Astrocyte (in vitro differentiated cells and primary cell): ENCODE measurements at regions not wholly inside any gene's neighbourhood (a gene's known extent, or its start where the extent isn't known, plus 50 kb on each side); places are given as distances from the start of the nearest gene placed in this dataset.

Experiments used
- DNase-seq: peaks from one replicate; pipeline ENCODE4 v3.0.0-alpha.2; 2010; ENCODE audit warnings: low read depth
- FAIRE-seq: peaks from 2 replicates; lab custom pipeline; 2011; peaks lifted over from hg19 to GRCh38; lab: Jason Lieb, UNC
- H2AFZ ChIP-seq: 2 replicates; pipeline ENCODE4 v1.6.0; 2012; ENCODE audit warnings: low read depth, low read length, inconsistent platforms
- H3K27ac ChIP-seq: 2 replicates; pipeline ENCODE4 v1.5.1; 2011; ENCODE audit warnings: low read depth, low read length, inconsistent platforms
- H3K27me3 ChIP-seq: 2 replicates; pipeline ENCODE4 v1.6.0; 2011; ENCODE audit warnings: low read length, inconsistent platforms; ENCODE audit not compliant: insufficient read depth
- H3K36me3 ChIP-seq: 2 replicates; pipeline ENCODE4 v1.5.1; 2011; ENCODE audit warnings: low read length, inconsistent platforms; ENCODE audit not compliant: insufficient read depth
- H3K4me1 ChIP-seq: 2 replicates; pipeline ENCODE4 v1.5.1; 2011; ENCODE audit warnings: low read length, inconsistent platforms; ENCODE audit not compliant: insufficient read depth
- H3K4me2 ChIP-seq: 2 replicates; pipeline ENCODE4 v1.6.0; 2012; ENCODE audit warnings: low read length, inconsistent platforms
- H3K4me3 ChIP-seq: 2 replicates; pipeline ENCODE4 v1.5.1; 2011; ENCODE audit warnings: low read depth, mild to moderate bottlenecking, low read length, inconsistent platforms; ENCODE audit not compliant: insufficient read depth
- H3K79me2 ChIP-seq: 2 replicates; pipeline ENCODE4 v1.6.0; 2012; ENCODE audit warnings: mild to moderate bottlenecking, low read length, inconsistent platforms; ENCODE audit not compliant: insufficient read depth
- H3K9ac ChIP-seq: 2 replicates; pipeline ENCODE4 v1.6.0; 2012; ENCODE audit warnings: mild to moderate bottlenecking, low read length, inconsistent platforms
- H3K9me3 ChIP-seq: 2 replicates; pipeline ENCODE4 v1.5.1; 2012; ENCODE audit warnings: low read depth, mild to moderate bottlenecking, low read length, inconsistent platforms; ENCODE audit not compliant: insufficient read depth
- H4K20me1 ChIP-seq: 2 replicates; pipeline ENCODE4 v1.6.0; 2012; ENCODE audit warnings: low read length, inconsistent platforms; ENCODE audit not compliant: insufficient read depth
- H3K27ac Mint-ChIP-seq: one replicate; pipeline ENCODE4 v1.8.0; 2021; ENCODE audit warnings: mild to moderate bottlenecking, mixed read lengths; ENCODE audit not compliant: unreplicated experiment
- H3K27me3 Mint-ChIP-seq: one replicate; pipeline ENCODE4 v1.8.0; 2021; ENCODE audit warnings: low read depth, mixed read lengths; ENCODE audit not compliant: unreplicated experiment
- H3K36me3 Mint-ChIP-seq: one replicate; pipeline ENCODE4 v1.8.0; 2021; ENCODE audit warnings: low read depth, mixed read lengths; ENCODE audit not compliant: unreplicated experiment
- H3K4me1 Mint-ChIP-seq: one replicate; pipeline ENCODE4 v1.8.0; 2021; ENCODE audit warnings: low read depth, mixed read lengths; ENCODE audit not compliant: unreplicated experiment
- H3K4me3 Mint-ChIP-seq: one replicate; pipeline ENCODE4 v1.8.0; 2021; ENCODE audit warnings: mild to moderate bottlenecking, moderate library complexity, mixed read lengths; ENCODE audit not compliant: unreplicated experiment
- H3K9me3 Mint-ChIP-seq: one replicate; pipeline ENCODE4 v1.8.0; 2021; ENCODE audit warnings: mild to moderate bottlenecking, mixed read lengths; ENCODE audit not compliant: unreplicated experiment
- CTCF ChIP-seq: IDR thresholded peaks from 2 replicates; pipeline ENCODE4 v1.5.1; 2011; ENCODE audit warnings: low read depth, mild to moderate bottlenecking, inconsistent platforms, low read length, moderate library complexity; ENCODE audit not compliant: insufficient read depth
- EZH2 ChIP-seq: IDR thresholded peaks from 2 replicates; pipeline ENCODE4 v1.6.1; 2012; ENCODE audit warnings: mild to moderate bottlenecking, low read length, inconsistent platforms; ENCODE audit not compliant: insufficient read depth

- no peak for DNase-seq
- no peak overlapping the region for H3K9ac ChIP-seq
Measured at GRCh38 chr16:62752854-62753253, 716.6 kb upstream of the CDH8 start.

GRCh38 chr16:62751218-62751617, 715.0 kb upstream of the CDH8 start:
- Histone ChIP-seq H3K9ac (no peak overlapping the region), H3K27me3 (no peaks in the 10 kb centered on the region)
- no peak for DNase-seq

More at GRCh38 chr16:62752854-62753253, 716.6 kb upstream of the CDH8 start:
- Histone ChIP-seq H3K4me2 (no peak overlapping the region), H4K20me1 (no peaks in the 10 kb centered on the region), H3K4me3 (no peak overlapping the region), H2AFZ (no peak overlapping the region), H3K79me2 (no peaks in the 10 kb centered on the region), H3K9me3 (no peaks in the 10 kb centered on the region), H3K4me1 (no peaks in the 10 kb centered on the region), H3K27ac (no peak overlapping the region), H3K27me3 (no peaks in the 10 kb centered on the region), H3K36me3 (no peaks in the 10 kb centered on the region)
- no peak for FAIRE-seq
- H3K27ac Mint-ChIP-seq = no peak overlapping the region
- no peaks in the 10 kb centered on the region for H3K4me1 Mint-ChIP-seq
- no peak overlapping the region for H3K4me3 Mint-ChIP-seq
- TF ChIP-seq EZH2 (no peak), CTCF (no peak)
- no peaks in the 10 kb centered on the region for H3K36me3 Mint-ChIP-seq
- no peaks in the 10 kb centered on the region for H3K27me3 Mint-ChIP-seq
- H3K9me3 Mint-ChIP-seq = no peaks in the 10 kb centered on the region

More at GRCh38 chr16:62751218-62751617, 715.0 kb upstream of the CDH8 start:
- Histone ChIP-seq H3K4me3 (no peak overlapping the region), H3K4me1 (no peaks in the 10 kb centered on the region), H4K20me1 (no peaks in the 10 kb centered on the region), H3K9me3 (no peaks in the 10 kb centered on the region), H3K4me2 (no peak overlapping the region), H3K36me3 (no peaks in the 10 kb centered on the region), H3K27ac (no peak overlapping the region), H2AFZ (no peak overlapping the region), H3K79me2 (no peaks in the 10 kb centered on the region)
- H3K4me3 Mint-ChIP-seq = no peak overlapping the region
- TF ChIP-seq CTCF = no peak
- TF ChIP-seq EZH2 = no peak
- no peaks in the 10 kb centered on the region for H3K4me1 Mint-ChIP-seq
- no peaks in the 10 kb centered on the region for H3K27me3 Mint-ChIP-seq
- no peak for FAIRE-seq
- no peak overlapping the region for H3K27ac Mint-ChIP-seq
- H3K9me3 Mint-ChIP-seq = no peaks in the 10 kb centered on the region
- H3K36me3 Mint-ChIP-seq = no peaks in the 10 kb centered on the region
